HEK293 (cell line): ENCODE measurements at regions not wholly inside any gene's neighbourhood (a gene's known extent, or its start where the extent isn't known, plus 50 kb on each side); places are given as distances from the start of the nearest gene placed in this dataset.

Experiments
- CTCF ChIA-PET: fragments of 350-600 bp; formaldehyde crosslinking; extraction: SDS; loops from one replicate; lab custom pipeline; 2021; ENCODE audit warnings: antibody characterized with exemption; lab: Yijun Ruan, JAX
- POLR2A ChIA-PET: fragments of 300-600 bp; formaldehyde crosslinking; extraction: SDS; loops from one replicate; lab custom pipeline; 2020; ENCODE audit warnings: antibody characterized with exemption, inconsistent platforms; lab: Yijun Ruan, JAX
- H3K27ac ChIP-seq: fragments of 200-500 bp; sonication (Bioruptor generic); 2 replicates; pipeline ENCODE4 v1.5.1; 2014; ENCODE audit warnings: low read depth, low read length, control low read depth, inconsistent platforms; ENCODE audit errors: extremely low read depth
- H3K36me3 ChIP-seq, 2 experiments: fragments of 200-500 bp in 1 of 2; sonication (Bioruptor generic) in 1 of 2; 1 replicate in 1 of 2; 2 replicates in 1 of 2; pipeline ENCODE4 v1.5.1; 2014 to 2017; ENCODE audit warnings: inconsistent platforms in 2 of 2, low read length in 2 of 2; ENCODE audit not compliant: control insufficient read depth in 2 of 2, insufficient read depth in 1 of 2
- H3K4me1 ChIP-seq: fragments of 200-500 bp; sonication (Bioruptor generic); 2 replicates; pipeline ENCODE4 v1.5.1; 2014; ENCODE audit warnings: mild to moderate bottlenecking, low read length, inconsistent platforms; ENCODE audit not compliant: control insufficient read depth, insufficient read depth
- H3K4me3 ChIP-seq: 2 replicates; pipeline ENCODE4 v1.5.1; 2011; ENCODE audit warnings: low read depth, mild to moderate bottlenecking, control low read depth, low read length, moderate library complexity
- H3K9me3 ChIP-seq: fragments of 200-500 bp; sonication (Bioruptor generic); 2 replicates; pipeline ENCODE4 v1.5.1; 2014; ENCODE audit warnings: low read depth, low read length, inconsistent platforms; ENCODE audit not compliant: control insufficient read depth, insufficient read depth
- EGR2 ChIP-seq: fragments of 450-650 bp; formaldehyde crosslinking; IDR thresholded peaks from 2 replicates; pipeline ENCODE4 v1.5.1; 2016; ENCODE audit warnings: low read depth, missing biosample characterization, missing genetic modification characterization
- FEZF1 ChIP-seq: fragments of 450-650 bp; formaldehyde crosslinking; IDR thresholded peaks from 2 replicates; pipeline ENCODE4 v1.5.1; 2016; ENCODE audit warnings: missing biosample characterization, missing genetic modification characterization
- MYNN ChIP-seq: fragments of 450-650 bp; formaldehyde crosslinking; IDR thresholded peaks from 2 replicates; pipeline ENCODE4 v1.5.1; 2016; ENCODE audit warnings: missing biosample characterization, missing genetic modification characterization, borderline replicate concordance
- PRDM1 ChIP-seq: fragments of 450-650 bp; formaldehyde crosslinking; IDR thresholded peaks from 2 replicates; pipeline ENCODE4; 2016; ENCODE audit warnings: missing biosample characterization, missing genetic modification characterization
- SP3 ChIP-seq: fragments of 450-650 bp; formaldehyde crosslinking; IDR thresholded peaks from 2 replicates; pipeline ENCODE4 v1.5.1; 2016; ENCODE audit warnings: missing biosample characterization, missing genetic modification characterization
- ZBTB21 ChIP-seq: fragments of 450-650 bp; formaldehyde crosslinking; IDR thresholded peaks from 2 replicates; pipeline ENCODE4 v1.5.1; 2017; ENCODE audit warnings: missing biosample characterization, missing genetic modification characterization
- ZNF114 ChIP-seq: fragments of 450-650 bp; formaldehyde crosslinking; IDR thresholded peaks from 2 replicates; pipeline ENCODE4 v1.5.0; 2017; ENCODE audit warnings: missing biosample characterization, missing genetic modification characterization
- ZNF169 ChIP-seq: fragments of 450-650 bp; formaldehyde crosslinking; IDR thresholded peaks from 2 replicates; pipeline ENCODE4 v1.5.1; 2016; ENCODE audit warnings: missing biosample characterization, missing genetic modification characterization
- ZNF175 ChIP-seq: fragments of 450-650 bp; formaldehyde crosslinking; IDR thresholded peaks from 2 replicates; pipeline ENCODE4 v1.5.1; 2016; ENCODE audit warnings: missing biosample characterization, missing genetic modification characterization
- ZNF19 ChIP-seq: fragments of 450-650 bp; formaldehyde crosslinking; IDR thresholded peaks from 2 replicates; pipeline ENCODE4; 2016; ENCODE audit warnings: missing biosample characterization, missing genetic modification characterization, low read depth
- ZNF211 ChIP-seq: fragments of 450-650 bp; formaldehyde crosslinking; IDR thresholded peaks from 2 replicates; pipeline ENCODE4 v1.5.1; 2016; ENCODE audit warnings: low read depth, missing biosample characterization, missing genetic modification characterization
- ZNF350 ChIP-seq: fragments of 450-650 bp; formaldehyde crosslinking; IDR thresholded peaks from 2 replicates; pipeline ENCODE4 v1.5.0; 2017; ENCODE audit warnings: missing biosample characterization, mild to moderate bottlenecking, missing genetic modification characterization
- ZNF391 ChIP-seq: fragments of 450-650 bp; formaldehyde crosslinking; IDR thresholded peaks from 2 replicates; pipeline ENCODE4 v1.5.1; 2016; ENCODE audit warnings: low read depth, missing biosample characterization, missing genetic modification characterization, borderline replicate concordance
- ZNF555 ChIP-seq: fragments of 450-650 bp; formaldehyde crosslinking; conservative IDR thresholded peaks from 2 replicates; pipeline ENCODE4 v1.5.1; 2017; ENCODE audit warnings: missing biosample characterization, mild to moderate bottlenecking, missing genetic modification characterization, inconsistent platforms
- ZNF561 ChIP-seq: fragments of 450-650 bp; IDR thresholded peaks from 2 replicates; pipeline ENCODE4 v1.5.1; 2018; ENCODE audit warnings: missing biosample characterization, missing genetic modification characterization, borderline replicate concordance
- ZNF600 ChIP-seq: fragments of 450-650 bp; formaldehyde crosslinking; IDR thresholded peaks from 2 replicates; pipeline ENCODE4 v1.5.1; 2016; ENCODE audit warnings: missing biosample characterization, missing genetic modification characterization
- ZNF610 ChIP-seq: fragments of 450-650 bp; formaldehyde crosslinking; IDR thresholded peaks from 2 replicates; pipeline ENCODE4 v1.5.1; 2016; ENCODE audit warnings: missing biosample characterization, missing genetic modification characterization, borderline replicate concordance
- ZNF664 ChIP-seq: fragments of 450-650 bp; formaldehyde crosslinking; IDR thresholded peaks from 2 replicates; pipeline ENCODE4 v1.5.1; 2016; ENCODE audit warnings: missing biosample characterization, missing genetic modification characterization
- ZNF692 ChIP-seq: fragments of 450-650 bp; formaldehyde crosslinking; IDR thresholded peaks from 2 replicates; pipeline ENCODE4 v1.5.1; 2016; ENCODE audit warnings: missing biosample characterization, missing genetic modification characterization
- ZNF704 ChIP-seq: fragments of 450-650 bp; formaldehyde crosslinking; IDR thresholded peaks from 2 replicates; pipeline ENCODE4 v1.5.1; 2016; ENCODE audit warnings: missing biosample characterization, missing genetic modification characterization
- ZNF707 ChIP-seq: fragments of 450-650 bp; formaldehyde crosslinking; IDR thresholded peaks from 2 replicates; pipeline ENCODE4 v1.5.1; 2016; ENCODE audit warnings: missing biosample characterization, missing genetic modification characterization
- ZNF76 ChIP-seq: fragments of 450-650 bp; formaldehyde crosslinking; IDR thresholded peaks from 2 replicates; pipeline ENCODE4; 2016; ENCODE audit warnings: low read depth, missing biosample characterization, missing genetic modification characterization, borderline replicate concordance
- ZNF785 ChIP-seq: fragments of 450-650 bp; formaldehyde crosslinking; IDR thresholded peaks from 2 replicates; pipeline ENCODE4 v1.5.1; 2016; ENCODE audit warnings: missing biosample characterization, missing genetic modification characterization
- ZNF791 ChIP-seq: fragments of 450-650 bp; formaldehyde crosslinking; IDR thresholded peaks from 2 replicates; pipeline ENCODE4 v1.5.1; 2016; ENCODE audit warnings: missing biosample characterization, missing genetic modification characterization

- no peak for TF ChIP-seq ZNF350 (tag by site-specific recombination)
- no peak for TF ChIP-seq ZNF707
- TF ChIP-seq PRDM1 (tag by site-specific recombination): no peak
- TF ChIP-seq ZNF561 (tag by site-specific recombination): no peak
- no peak for TF ChIP-seq ZNF610
- TF ChIP-seq ZBTB21 (tag by site-specific recombination): no peak
Observed at GRCh38 chr2:181170256-181170655, 189.9 kb downstream of the UBE2E3 start (continued).

GRCh38 chr2:181172676-181173075 is 192.3 kb downstream of the UBE2E3 start:
- ChIA-PET POLR2A (no interaction called here), CTCF (no interaction called here)
- Histone ChIP-seq H3K4me3 (no peak overlapping the region), H3K27ac (no peak overlapping the region), H3K9me3 (no peaks in the 10 kb centered on the region), H3K36me3 (no peaks in the 10 kb centered on the region), H3K4me1 (no peaks in the 10 kb centered on the region)
- TF ChIP-seq ZNF664 (tag by site-specific recombination) (no peak), ZNF704 (tag by site-specific recombination) (no peak), ZNF600 (no peak), ZNF692 (tag by site-specific recombination) (no peak)

GRCh38 chr2:181174611-181175580 is 194.5 kb downstream of the UBE2E3 start:
- H3K36me3 ChIP-seq: no peaks in the 10 kb centered on the region
- H3K4me1 ChIP-seq: no peaks in the 10 kb centered on the region
- H3K9me3 ChIP-seq: no peaks in the 10 kb centered on the region
- H3K27ac ChIP-seq: no peak overlapping the region
- no peak overlapping the region for H3K4me3 ChIP-seq
- TF ChIP-seq ZNF175 (no peak), FEZF1 (tag by site-specific recombination) (peak; percentile 46; the same call in 1 of the 2 replicates)
- TF ChIP-seq, all 188 proteins: peak for 1
- POLR2A ChIA-PET: no interaction called here
- CTCF ChIA-PET: interaction anchor here (0.8 kb wide), 1 partner anchor 65 kb away, joined by 3 read pairs; no protein-coding TSS in a partner anchor

- ChIA-PET POLR2A (no interaction called here), CTCF (interaction anchor here (1.0 kb wide), 1 partner anchor 8 kb away, joined by 3 read pairs; no protein-coding TSS in a partner anchor)
- no peaks in the 10 kb centered on the region for H3K4me1 ChIP-seq
Observed at GRCh38 chr2:181176540-181176939, 196.1 kb downstream of the UBE2E3 start.

More at GRCh38 chr2:181176540-181176939, 196.1 kb downstream of the UBE2E3 start:
- Histone ChIP-seq H3K36me3 (no peaks in the 10 kb centered on the region), H3K27ac (no peak overlapping the region), H3K4me3 (no peak overlapping the region), H3K9me3 (no peaks in the 10 kb centered on the region)
- no peak for TF ChIP-seq EGR2 (tag by site-specific recombination)
- TF ChIP-seq ZNF19 (tag by site-specific recombination): no peak
- TF ChIP-seq ZNF76 (tag by site-specific recombination): no peak
- TF ChIP-seq ZNF391 (tag by site-specific recombination): no peak
- no peak for TF ChIP-seq ZNF791
- no peak for TF ChIP-seq MYNN (tag by site-specific recombination)
- no peak for TF ChIP-seq SP3 (tag by site-specific recombination)
- no peak for TF ChIP-seq ZNF211
- no peak for TF ChIP-seq ZNF600
- no peak for TF ChIP-seq ZNF169 (tag by site-specific recombination)
- no peak for TF ChIP-seq ZNF692 (tag by site-specific recombination)
- no peak for TF ChIP-seq ZNF114 (tag by site-specific recombination)
- no peak for TF ChIP-seq ZNF785 (tag by site-specific recombination)
- TF ChIP-seq ZNF555 (tag by site-specific recombination): no peak
